IMR-90 (cell line): ENCODE measurements at regions not wholly inside any gene's neighbourhood (a gene's known extent, or its start where the extent isn't known, plus 50 kb on each side); places are given as distances from the start of the nearest gene placed in this dataset.

Experiments
- ATAC-seq: fragments of 200-7000 bp; cut with Tn5 transposase; 2 replicates; pipeline ENCODE4 v1.9.1; 2020; ENCODE audit warnings: low read depth, mild to moderate bottlenecking, moderate library complexity
- BruUV-seq: library from RNA; stranded (reverse); fragments of 400-500 nt; replicated peaks from 2 replicates; lab custom pipeline; 2021; lab: Mats Ljungman, UMichigan
- CTCF ChIA-PET: fragments of 300-600 bp; formaldehyde crosslinking; extraction: SDS; loops from one replicate; lab custom pipeline; 2021; ENCODE audit warnings: antibody characterized with exemption; lab: Yijun Ruan, JAX
- POLR2A ChIA-PET: fragments of 300-600 bp; sonication (Branson Sonifier 250); formaldehyde crosslinking; loops from one replicate; lab custom pipeline; 2022; ENCODE audit warnings: antibody characterized with exemption; ENCODE audit not compliant: unreplicated experiment; lab: Charles Lee
- DNase-seq: peaks from one replicate; pipeline ENCODE4 v3.0.0; 2013
- H2AFZ ChIP-seq: replicated peaks from 2 replicates; pipeline ENCODE3; 2013; ENCODE audit warnings: low read length, mild to moderate bottlenecking; ENCODE audit not compliant: poor library complexity
- H2AK5ac ChIP-seq: 2 replicates; pipeline ENCODE4 v1.6.1; 2013; ENCODE audit warnings: low read depth, low read length, inconsistent platforms
- H2AK9ac ChIP-seq: replicated peaks from 2 replicates; pipeline ENCODE3; 2013; ENCODE audit warnings: mild to moderate bottlenecking, low read depth, low read length, moderate library complexity; ENCODE audit not compliant: poor library complexity
- H2BK120ac ChIP-seq: 2 replicates; pipeline ENCODE4 v1.6.1; 2013; ENCODE audit warnings: low read depth, low read length, inconsistent platforms
- H2BK15ac ChIP-seq: 3 replicates; pipeline ENCODE4 v1.6.1; 2013; ENCODE audit warnings: low read depth, low read length, inconsistent platforms
- H2BK20ac ChIP-seq: 2 replicates; pipeline ENCODE4 v1.6.1; 2013; ENCODE audit warnings: low read depth, mild to moderate bottlenecking, inconsistent platforms, low read length, moderate library complexity
- H2BK5ac ChIP-seq: 2 replicates; pipeline ENCODE4 v1.6.1; 2013; ENCODE audit warnings: mild to moderate bottlenecking, low read depth, low read length, inconsistent platforms; ENCODE audit not compliant: poor library complexity, severe bottlenecking
- H3K14ac ChIP-seq: replicated peaks from 2 replicates; pipeline ENCODE4 v1.6.1; 2013; ENCODE audit warnings: low read depth, low read length, inconsistent platforms
- H3K18ac ChIP-seq: 2 replicates; pipeline ENCODE4 v1.6.1; 2013; ENCODE audit warnings: low read depth, low read length, control low read depth
- H3K23ac ChIP-seq: 2 replicates; pipeline ENCODE4 v1.6.1; 2013; ENCODE audit warnings: low read depth, low read length, inconsistent platforms
- H3K27ac ChIP-seq: 2 replicates; pipeline ENCODE4 v1.5.1; 2013; ENCODE audit warnings: mild to moderate bottlenecking, control low read depth, low read length; ENCODE audit not compliant: insufficient read depth
- H3K27me3 ChIP-seq: 2 replicates; pipeline ENCODE4 v1.6.1; 2013; ENCODE audit warnings: low read length; ENCODE audit not compliant: control insufficient read depth, insufficient read depth
- H3K36me3 ChIP-seq: 2 replicates; pipeline ENCODE4 v1.6.1; 2013; ENCODE audit warnings: low read length, mixed read lengths; ENCODE audit not compliant: control insufficient read depth, insufficient read depth
- H3K4ac ChIP-seq: 2 replicates; pipeline ENCODE4 v1.6.1; 2013; ENCODE audit warnings: low read depth, low read length, inconsistent platforms
- H3K4me1 ChIP-seq: 2 replicates; pipeline ENCODE4 v1.6.1; 2013; ENCODE audit warnings: low read length, mixed read lengths; ENCODE audit not compliant: control insufficient read depth, insufficient read depth
- H3K4me2 ChIP-seq: 2 replicates; pipeline ENCODE4 v1.6.1; 2013; ENCODE audit warnings: low read depth, mild to moderate bottlenecking, control low read depth, low read length, moderate library complexity
- H3K4me3 ChIP-seq: 2 replicates; pipeline ENCODE4 v1.5.1; 2013; ENCODE audit warnings: low read depth, mild to moderate bottlenecking, control low read depth, low read length, moderate library complexity; ENCODE audit not compliant: insufficient read depth
- H3K56ac ChIP-seq: 2 replicates; pipeline ENCODE4 v1.6.1; 2013; ENCODE audit warnings: low read length, inconsistent platforms; ENCODE audit not compliant: insufficient read depth; ENCODE audit errors: extremely low read depth
- H3K79me1 ChIP-seq, 2 experiments: 2 replicates each; pipeline ENCODE4 v1.6.1; 2013; ENCODE audit warnings: low read length in 2 of 2, inconsistent platforms in 1 of 2, low read depth in 1 of 2
- H3K9ac ChIP-seq: 2 replicates; pipeline ENCODE4 v1.6.1; 2013; ENCODE audit warnings: low read depth, low read length, control low read depth
- H3K9me1 ChIP-seq: 2 replicates; pipeline ENCODE4 v1.6.1; 2013; ENCODE audit warnings: low read length, inconsistent platforms; ENCODE audit not compliant: insufficient read depth
- H3K9me3 ChIP-seq: 2 replicates; pipeline ENCODE4 v1.6.1; 2013; ENCODE audit warnings: low read length; ENCODE audit not compliant: control insufficient read depth, insufficient read depth
- H4K20me1 ChIP-seq: 2 replicates; pipeline ENCODE4 v1.6.1; 2013; ENCODE audit warnings: low read length, inconsistent platforms; ENCODE audit not compliant: insufficient read depth
- H4K5ac ChIP-seq: 2 replicates; pipeline ENCODE4 v1.6.1; 2013; ENCODE audit warnings: mild to moderate bottlenecking, low read depth, low read length, control low read depth
- H4K8ac ChIP-seq, 2 experiments: 2 replicates each; pipeline ENCODE4 v1.6.1; 2013; ENCODE audit warnings: low read depth in 2 of 2, low read length in 2 of 2, control low read depth in 1 of 2, inconsistent platforms in 1 of 2
- H4K91ac ChIP-seq: 2 replicates; pipeline ENCODE4 v1.6.1; 2013; ENCODE audit warnings: low read depth, low read length, inconsistent platforms; ENCODE audit not compliant: insufficient read depth
- CTCF ChIP-seq: conservative IDR thresholded peaks from 2 replicates; pipeline ENCODE4 v1.5.1; 2012; ENCODE audit warnings: mild to moderate bottlenecking, low read depth, low read length, improper control_type of control experiment
- MXI1 ChIP-seq: IDR thresholded peaks from 2 replicates; pipeline ENCODE4 v1.6.1; 2012; ENCODE audit warnings: low read depth, mild to moderate bottlenecking, low read length, moderate library complexity, borderline replicate concordance
- NFE2L2 ChIP-seq: fragments of 150-350 bp; IDR thresholded peaks from 2 replicates; pipeline ENCODE4 v1.6.1; 2016; ENCODE audit warnings: low read depth, mild to moderate bottlenecking, low read length
- RAD21 ChIP-seq: IDR thresholded peaks from 2 replicates; pipeline ENCODE4 v1.6.1; 2012; ENCODE audit warnings: low read length, improper control_type of control experiment
- WGBS, 2 experiments: methylation state at CpG; one replicate each; pipeline versions ENCODE4 v1.1.5 to v1.1.7; 2013; ENCODE audit warnings: missing lambda C conversion rate in 2 of 2; ENCODE audit not compliant: insufficient read length in 1 of 2; ENCODE audit errors: extremely low coverage in 2 of 2; 5-methylcytosine and 5-hydroxymethylcytosine counted together
- dilution Hi-C: fragments of 300-500 bp; cut with HindIII; formaldehyde crosslinking; loops from one replicate; pipeline ENCODE4 v1.14.3; 2018; ENCODE audit warnings: low sequenced_read_pairs; ENCODE audit not compliant: unreplicated experiment
- in situ Hi-C: fragments of 300-500 bp; cut with MboI; formaldehyde crosslinking; loops from 3 replicates; pipeline ENCODE4 v1.14.3; 2019; ENCODE audit warnings: low sequenced_read_pairs, inconsistent platforms, mixed read lengths
- intact Hi-C: fragments of 100-400 bp; cut with micrococcal nuclease; formaldehyde crosslinking; loops from 2 replicates; pipeline ENCODE4 v1.10.0; 2022

- Histone ChIP-seq H2AK9ac (no peak overlapping the region), H3K36me3 (no peaks in the 10 kb centered on the region), H2AFZ (no peak overlapping the region), H3K9ac (no peak overlapping the region), H3K4me1 (no peaks in the 10 kb centered on the region; the same call in 1 of the 2 replicates), H2BK20ac (no peak overlapping the region), H4K8ac (no peak overlapping the region), H4K5ac (no peak overlapping the region), H3K9me1 (no peaks in the 10 kb centered on the region), H3K14ac (no peak overlapping the region), H3K4me3 (no peak overlapping the region), H3K27me3 (peaks cover 5% of the 10 kb centered on the region; the same call in 1 of the 2 replicates), H3K27ac (no peak overlapping the region), H4K20me1 (no peaks in the 10 kb centered on the region), H3K4me2 (no peak overlapping the region), H2BK120ac (no peak overlapping the region), H3K56ac (no peak overlapping the region), H2BK15ac (no peak overlapping the region), H3K23ac (no peak overlapping the region), H3K18ac (no peak overlapping the region), H4K91ac (no peak overlapping the region), H3K9me3 (peaks cover 7% of the 10 kb centered on the region), H2AK5ac (no peak overlapping the region), H2BK5ac (no peak overlapping the region), H3K4ac (no peak overlapping the region), H3K79me1 (no peaks in the 10 kb centered on the region)
- intact Hi-C loops (no loop called here), dilution Hi-C loops (no loop called here), in situ Hi-C loops (no loop called here)
- POLR2A ChIA-PET: no interaction called here
- no TSS peak for BruUV-seq
- TF ChIP-seq CTCF: no peak
- no peak for TF ChIP-seq NFE2L2
- TF ChIP-seq RAD21: no peak
- TF ChIP-seq MXI1: no peak
- WGBS, 2 experiments: 39% methylated on average over 5 of the region's 18 CpGs; no CpG with 5 or more reads in 1 of the 2 experiments
- DNase-seq (no peak), ATAC-seq (no peak)
- CTCF ChIA-PET: no interaction called here
These were observed 197.5 kb upstream of the SULF2 start for GRCh38 chr20:47982574-47983360.
